GM23338 (cell line): ENCODE measurements at regions not wholly inside any gene's neighbourhood (a gene's known extent, or its start where the extent isn't known, plus 50 kb on each side); places are given as distances from the start of the nearest gene placed in this dataset.

Source experiments
- CTCF ChIP-seq, 2 experiments: fragments of 200-600 bp in 1 of 2; sonication (generic) in 1 of 2; conservative IDR thresholded peaks; 2 replicates each; pipeline versions ENCODE4 v1.5.1 to v1.6.1; 2016 to 2017; ENCODE audit warnings: antibody characterized with exemption in 2 of 2, low read depth in 2 of 2, mild to moderate bottlenecking in 2 of 2, moderate library complexity in 1 of 2
- EZH2 ChIP-seq: fragments of 200-600 bp; sonication (generic); IDR thresholded peaks from one replicate; pipeline ENCODE4 v1.8.0; 2017; ENCODE audit warnings: antibody characterized with exemption, mild to moderate bottlenecking, low read depth; ENCODE audit not compliant: unreplicated experiment
- NANOG ChIP-seq: IDR thresholded peaks from 2 replicates; pipeline ENCODE4 v1.6.1; 2016; ENCODE audit warnings: antibody characterized with exemption, borderline replicate concordance
- POLR2AphosphoS5 ChIP-seq: IDR thresholded peaks from 2 replicates; pipeline ENCODE4 v1.6.1; 2016; ENCODE audit warnings: antibody characterized with exemption, low read depth

- TF ChIP-seq EZH2 (no peak), POLR2AphosphoS5 (no peak), CTCF (conservative IDR thresholded peaks at IDR 0.05; ENCODE audit: low read depth in 2 of 2) (no peak), NANOG (no peak)
Measured at GRCh38 chr2:66839551-66840320, 404.8 kb downstream of the MEIS1 start.
